GM12872 (cell line): ENCODE measurements at regions not wholly inside any gene's neighbourhood (a gene's known extent, or its start where the extent isn't known, plus 50 kb on each side); places are given as distances from the start of the nearest gene placed in this dataset.

Experiments
- TF ChIP-seq, protein P1 (sequence below): IDR thresholded peaks from 3 replicates; pipeline ENCODE4 v1.5.1; 2011; ENCODE audit warnings: low read depth, mild to moderate bottlenecking, low read length, moderate library complexity; ENCODE audit not compliant: insufficient read depth

DNA sequence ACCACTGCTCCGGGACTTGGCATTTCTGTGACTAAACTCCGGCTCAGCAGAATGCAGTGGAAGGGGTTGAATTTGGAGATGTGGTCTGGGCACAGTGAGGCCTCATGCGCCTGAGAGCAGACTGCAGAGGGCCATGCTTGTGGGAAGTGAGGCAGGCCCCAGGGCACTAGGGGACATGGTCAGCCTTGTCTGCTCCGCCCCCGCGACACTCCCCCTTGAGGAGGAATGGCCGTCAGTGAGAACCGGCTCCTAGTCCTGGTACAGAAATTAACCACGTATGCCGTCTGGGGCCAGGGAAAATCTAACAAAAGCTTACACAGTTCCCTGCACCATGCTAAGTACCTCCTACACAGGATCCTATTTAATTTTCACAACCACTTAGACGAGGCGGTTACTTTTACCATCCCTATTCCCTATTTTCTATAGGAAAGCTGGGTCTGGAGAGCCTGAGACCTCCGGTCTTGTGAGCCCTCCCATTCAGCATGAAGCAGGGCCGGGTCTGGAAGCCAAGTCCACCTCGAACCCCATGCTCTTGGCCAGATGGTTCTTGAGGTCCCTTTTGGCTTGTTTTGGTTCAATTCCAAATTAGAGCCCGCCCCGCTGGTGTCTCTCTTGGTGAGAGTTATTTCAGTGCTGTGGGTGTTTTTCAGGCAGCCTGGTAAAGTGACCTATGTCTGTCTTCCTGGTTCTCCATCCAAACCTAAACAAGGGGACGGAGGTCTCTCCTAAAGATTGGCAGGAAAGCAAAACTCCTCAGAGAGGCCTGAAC lies 87.7 kb upstream of the PITRM1 start:
- TF ChIP-seq, protein P1, sequence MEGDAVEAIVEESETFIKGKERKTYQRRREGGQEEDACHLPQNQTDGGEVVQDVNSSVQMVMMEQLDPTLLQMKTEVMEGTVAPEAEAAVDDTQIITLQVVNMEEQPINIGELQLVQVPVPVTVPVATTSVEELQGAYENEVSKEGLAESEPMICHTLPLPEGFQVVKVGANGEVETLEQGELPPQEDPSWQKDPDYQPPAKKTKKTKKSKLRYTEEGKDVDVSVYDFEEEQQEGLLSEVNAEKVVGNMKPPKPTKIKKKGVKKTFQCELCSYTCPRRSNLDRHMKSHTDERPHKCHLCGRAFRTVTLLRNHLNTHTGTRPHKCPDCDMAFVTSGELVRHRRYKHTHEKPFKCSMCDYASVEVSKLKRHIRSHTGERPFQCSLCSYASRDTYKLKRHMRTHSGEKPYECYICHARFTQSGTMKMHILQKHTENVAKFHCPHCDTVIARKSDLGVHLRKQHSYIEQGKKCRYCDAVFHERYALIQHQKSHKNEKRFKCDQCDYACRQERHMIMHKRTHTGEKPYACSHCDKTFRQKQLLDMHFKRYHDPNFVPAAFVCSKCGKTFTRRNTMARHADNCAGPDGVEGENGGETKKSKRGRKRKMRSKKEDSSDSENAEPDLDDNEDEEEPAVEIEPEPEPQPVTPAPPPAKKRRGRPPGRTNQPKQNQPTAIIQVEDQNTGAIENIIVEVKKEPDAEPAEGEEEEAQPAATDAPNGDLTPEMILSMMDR, result no peak

DNA sequence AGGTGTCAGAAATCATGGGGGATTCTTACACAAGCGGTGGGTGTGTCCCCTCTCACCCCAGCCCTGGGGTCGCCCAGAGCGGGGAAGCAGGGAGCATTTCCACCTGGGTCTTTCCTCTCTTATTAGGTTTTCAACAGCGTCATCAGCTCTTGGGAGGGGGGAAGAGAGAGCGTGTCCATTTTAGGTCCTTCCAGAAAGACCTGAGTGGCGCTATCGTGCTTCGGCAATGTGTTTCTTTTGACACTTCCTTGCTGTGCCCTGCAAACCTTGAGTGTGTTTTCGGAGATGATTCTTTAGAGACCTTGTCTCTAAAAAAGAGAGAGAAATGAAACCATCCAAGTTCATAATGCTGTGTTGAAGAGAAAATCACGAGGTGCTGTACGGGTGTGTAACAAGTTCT lies 86.9 kb upstream of the PITRM1 start:
- TF ChIP-seq, protein P1, result no peak

DNA sequence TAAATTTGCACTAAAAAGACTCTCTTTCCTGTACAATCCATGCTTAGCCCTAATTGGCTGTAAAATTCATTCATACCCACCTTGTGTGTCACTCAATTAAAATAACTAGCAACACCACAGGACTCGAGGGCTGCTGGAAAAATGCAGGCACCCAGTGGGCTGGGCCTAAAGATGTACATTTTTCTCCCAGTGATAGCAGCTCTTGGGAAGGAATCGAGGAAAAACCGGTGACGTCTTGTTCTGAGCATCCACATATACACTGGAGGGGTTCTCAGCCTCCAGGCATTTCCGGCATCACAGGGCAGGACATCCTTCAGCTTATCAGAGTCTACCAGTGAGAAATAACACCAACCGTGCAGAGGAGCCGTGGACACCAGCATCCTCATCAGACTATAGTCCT lies 85.8 kb upstream of the PITRM1 start:
- TF ChIP-seq, protein P1, result no peak

DNA sequence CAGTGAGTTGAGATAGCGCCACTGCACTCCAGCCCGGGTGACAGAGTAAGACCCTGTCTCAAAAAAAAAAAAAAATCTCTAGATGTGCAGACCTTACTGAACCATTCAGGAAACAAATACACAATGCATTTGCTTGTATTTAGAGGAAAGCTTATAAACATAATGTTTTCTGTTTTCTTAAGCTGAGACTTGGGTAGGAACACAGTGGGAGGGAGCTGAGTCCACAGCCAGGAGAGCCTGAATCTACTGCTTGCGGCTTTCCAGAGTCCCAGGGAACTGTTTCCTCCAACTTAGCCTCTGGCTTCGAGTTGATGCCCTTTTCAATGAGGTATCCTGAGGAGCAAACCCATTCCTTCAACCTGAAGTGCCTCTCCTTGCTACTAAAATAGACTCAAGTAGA lies 83.0 kb upstream of the PITRM1 start:
- TF ChIP-seq, protein P1, result no peak

DNA sequence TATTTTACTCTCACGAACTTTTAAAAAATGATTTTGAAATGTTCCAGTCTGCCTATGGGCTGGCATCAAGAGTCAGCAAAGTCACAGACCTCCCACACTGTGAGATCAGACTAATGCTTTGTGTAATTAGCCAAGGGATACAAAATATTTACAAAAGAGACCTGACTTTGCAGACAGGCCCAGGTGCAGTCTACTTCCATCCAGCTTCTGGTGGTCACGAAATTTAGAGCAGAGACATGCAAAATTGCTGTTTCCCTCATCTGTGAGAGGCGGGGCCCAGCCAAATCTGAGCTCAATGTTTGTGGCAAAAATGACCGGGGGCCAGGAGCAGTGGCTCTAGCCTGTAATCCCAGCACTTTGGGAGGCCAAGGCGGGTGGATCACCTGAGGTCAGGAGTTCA lies 82.5 kb upstream of the PITRM1 start:
- TF ChIP-seq, protein P1, result no peak

DNA sequence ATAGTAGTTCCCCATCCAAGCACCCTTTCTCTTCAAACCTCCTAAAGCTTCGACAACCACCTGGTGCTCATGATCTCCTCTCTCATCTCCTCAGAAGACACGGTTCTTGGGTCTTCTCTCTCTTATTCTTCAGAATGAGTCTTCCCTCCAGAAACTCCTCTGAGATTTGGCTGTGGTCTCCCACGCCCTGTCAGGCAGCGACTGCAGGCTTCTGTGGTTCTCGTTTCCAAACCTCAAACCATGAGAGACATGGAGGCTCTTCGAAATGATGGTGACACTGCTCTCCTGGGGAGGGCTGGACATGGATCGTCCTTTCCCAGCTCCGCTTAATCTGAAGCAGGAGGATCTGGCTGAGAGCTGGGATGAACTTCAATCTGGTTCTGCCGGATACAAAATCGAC lies 78.6 kb upstream of the PITRM1 start:
- TF ChIP-seq, protein P1, result no peak

DNA sequence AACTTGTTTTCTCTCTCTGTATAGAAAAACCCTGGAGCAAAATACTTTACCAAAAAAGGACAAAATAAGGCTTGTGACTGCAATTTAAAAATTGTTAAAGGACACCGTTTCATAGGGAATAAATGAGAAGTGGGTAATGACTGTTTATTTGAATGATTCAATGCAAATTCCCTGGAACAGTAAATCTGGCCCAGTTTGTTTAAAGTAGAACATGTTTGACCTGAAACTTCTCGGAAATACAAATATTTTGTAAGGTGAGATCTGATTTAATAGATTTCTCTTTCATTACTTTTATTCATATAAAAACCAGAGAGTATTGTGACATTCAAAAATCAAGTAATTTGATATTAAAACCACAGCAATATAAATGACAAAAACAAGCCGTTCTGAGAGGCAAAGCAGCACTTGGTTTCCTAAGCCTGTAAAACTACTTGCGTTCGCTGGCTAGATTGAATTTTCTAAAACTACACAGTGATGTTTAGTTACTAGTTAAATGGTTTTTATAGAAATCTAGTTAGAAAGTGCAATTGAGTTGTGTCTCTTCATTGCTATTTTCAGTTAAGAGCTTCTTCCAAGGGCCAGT lies 76.8 kb upstream of the PITRM1 start:
- TF ChIP-seq, protein P1, result no peak
